GM19438 (cell line): ENCODE measurements at regions not wholly inside any gene's neighbourhood (a gene's known extent, or its start where the extent isn't known, plus 50 kb on each side); places are given as distances from the start of the nearest gene placed in this dataset.

ENCODE experiments used
- ATAC-seq: cut with Tn5 transposase; IDR thresholded peaks from one replicate; pipeline ENCODE4 v1.9.1; 2021; ENCODE audit warnings: low read depth; ENCODE audit not compliant: unreplicated experiment

GRCh38 chr5:54624805-54625568 is 107.4 kb downstream of the SNX18 start:
- no peak for ATAC-seq

GRCh38 chr5:54621709-54622108 is 104.2 kb downstream of the SNX18 start:
- ATAC-seq = no peak

- no peak for ATAC-seq
These were observed 103.5 kb downstream of the SNX18 start for GRCh38 chr5:54621048-54621447.

- ATAC-seq = no peak
These were observed 102.8 kb downstream of the SNX18 start for GRCh38 chr5:54620141-54620933.

- no peak for ATAC-seq
These were observed 102.2 kb downstream of the SNX18 start for GRCh38 chr5:54619731-54620130.

- ATAC-seq = no peak
These were observed 99.1 kb downstream of the SNX18 start for GRCh38 chr5:54616518-54617220.

GRCh38 chr5:54616031-54616430 is 98.5 kb downstream of the SNX18 start:
- no peak for ATAC-seq

- no peak for ATAC-seq
These were observed 97.8 kb downstream of the SNX18 start for GRCh38 chr5:54615381-54615780.

GRCh38 chr5:54612711-54613110 is 95.2 kb downstream of the SNX18 start:
- ATAC-seq = no peak

- ATAC-seq = no peak
These were observed 93.9 kb downstream of the SNX18 start for GRCh38 chr5:54611290-54611951.

- ATAC-seq = peak; percentile 90
These were observed 92.8 kb downstream of the SNX18 start for GRCh38 chr5:54610197-54610944.

- no peak for ATAC-seq
These were observed 91.0 kb downstream of the SNX18 start for GRCh38 chr5:54608423-54609085.

- no peak for ATAC-seq
These were observed 89.4 kb downstream of the SNX18 start for GRCh38 chr5:54607006-54607405.

GRCh38 chr5:54603372-54603771 is 85.8 kb downstream of the SNX18 start:
- ATAC-seq = no peak

- ATAC-seq = no peak
These were observed 84.9 kb downstream of the SNX18 start for GRCh38 chr5:54602475-54602874.

GRCh38 chr5:54601411-54602230 is 84.1 kb downstream of the SNX18 start:
- no peak for ATAC-seq
